GM12878 (cell line): ENCODE measurements at regions not wholly inside any gene's neighbourhood (a gene's known extent, or its start where the extent isn't known, plus 50 kb on each side); places are given as distances from the start of the nearest gene placed in this dataset.

ENCODE experiments used
- CUX1 ChIP-seq: IDR thresholded peaks from 2 replicates; pipeline ENCODE4 v1.6.1; 2012; ENCODE audit warnings: improper control_type of control experiment, low read depth, low read length; ENCODE audit not compliant: insufficient replicate concordance
- EZH2 ChIP-seq: IDR thresholded peaks from 2 replicates; pipeline ENCODE4 v1.6.1; 2012; ENCODE audit warnings: low read depth, mild to moderate bottlenecking, control low read depth, inconsistent platforms, low read length, borderline replicate concordance; ENCODE audit not compliant: control insufficient read depth
- IKZF2 ChIP-seq, 2 experiments: fragments of 450-650 bp; IDR thresholded peaks; 2 replicates each; pipeline ENCODE4 v1.6.1; 2017; ENCODE audit warnings: mild to moderate bottlenecking in 2 of 2, moderate library complexity in 2 of 2
- NBN ChIP-seq: fragments of 450-650 bp; IDR thresholded peaks from 2 replicates; pipeline ENCODE4 v1.6.1; 2016
- NFYA ChIP-seq: IDR thresholded peaks from 2 replicates; pipeline ENCODE4 v1.6.1; 2011; ENCODE audit warnings: low read depth, mild to moderate bottlenecking, low read length, improper control_type of control experiment, borderline replicate concordance
- PAX5 ChIP-seq: IDR thresholded peaks from 2 replicates; pipeline ENCODE4 v1.6.1; 2011; ENCODE audit warnings: low read depth, low read length, borderline replicate concordance
- RBBP5 ChIP-seq: fragments of 200-600 bp; sonication (generic); conservative IDR thresholded peaks from 2 replicates; pipeline ENCODE4 v1.6.1; 2016
- SMAD5 ChIP-seq: IDR thresholded peaks from 2 replicates; pipeline ENCODE4 v1.6.1; 2016; ENCODE audit warnings: antibody characterized with exemption, low read depth
- SUPT20H ChIP-seq: IDR thresholded peaks from 2 replicates; pipeline ENCODE4 v1.6.1; 2011; ENCODE audit warnings: low read depth, mild to moderate bottlenecking, low read length, moderate library complexity, borderline replicate concordance; ENCODE audit not compliant: control insufficient read depth
- WRNIP1 ChIP-seq: IDR thresholded peaks from 2 replicates; pipeline ENCODE4 v1.6.1; 2011; ENCODE audit warnings: low read depth, low read length, improper control_type of control experiment, borderline replicate concordance
- ZSCAN29 ChIP-seq: fragments of 450-650 bp; IDR thresholded peaks from 2 replicates; pipeline ENCODE4 v1.6.1; 2017; ENCODE audit warnings: mild to moderate bottlenecking, moderate library complexity
- ZZZ3 ChIP-seq: IDR thresholded peaks from 2 replicates; pipeline ENCODE4 v1.6.1; 2011; ENCODE audit warnings: low read depth; ENCODE audit not compliant: control insufficient read depth, insufficient read length
- TF ChIP-seq, protein P1 (sequence below): fragments of 150-350 bp; IDR thresholded peaks from 2 replicates; pipeline ENCODE4 v1.6.1; 2014; ENCODE audit warnings: mild to moderate bottlenecking, low read depth, low read length
- TF ChIP-seq, protein P2 (sequence below): fragments of 450-650 bp; IDR thresholded peaks from 2 replicates; pipeline ENCODE4 v1.6.1; 2017; ENCODE audit warnings: borderline replicate concordance
- TF ChIP-seq, protein P3 (sequence below): IDR thresholded peaks from 2 replicates; pipeline ENCODE4 v1.6.1; 2012; ENCODE audit warnings: mild to moderate bottlenecking, low read depth, low read length
- TF ChIP-seq, protein P4 (sequence below): fragments of 450-650 bp; IDR thresholded peaks from 2 replicates; pipeline ENCODE4 v1.6.1; 2017; ENCODE audit warnings: low read depth, mild to moderate bottlenecking, moderate library complexity

DNA sequence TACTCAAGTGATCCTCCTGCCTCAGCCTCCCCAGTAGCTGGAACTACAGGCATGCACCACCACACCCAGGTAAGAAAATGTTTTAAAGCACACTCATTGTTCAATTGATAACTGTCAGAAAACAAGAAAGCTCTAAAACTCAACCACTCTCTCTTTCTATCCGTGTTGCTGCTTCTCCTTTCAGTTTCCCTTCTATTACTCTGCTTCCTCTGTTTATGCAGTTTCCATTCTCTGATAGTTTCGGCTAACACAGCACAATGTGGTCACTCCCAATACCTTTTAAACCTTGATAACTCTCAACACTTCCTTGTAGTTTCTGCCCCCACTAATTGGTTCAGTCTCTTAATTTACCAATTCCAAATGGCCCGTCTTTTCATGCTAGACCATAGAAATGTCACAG lies 59.2 kb upstream of the NR4A3 start (continued):
- TF ChIP-seq, protein P1, sequence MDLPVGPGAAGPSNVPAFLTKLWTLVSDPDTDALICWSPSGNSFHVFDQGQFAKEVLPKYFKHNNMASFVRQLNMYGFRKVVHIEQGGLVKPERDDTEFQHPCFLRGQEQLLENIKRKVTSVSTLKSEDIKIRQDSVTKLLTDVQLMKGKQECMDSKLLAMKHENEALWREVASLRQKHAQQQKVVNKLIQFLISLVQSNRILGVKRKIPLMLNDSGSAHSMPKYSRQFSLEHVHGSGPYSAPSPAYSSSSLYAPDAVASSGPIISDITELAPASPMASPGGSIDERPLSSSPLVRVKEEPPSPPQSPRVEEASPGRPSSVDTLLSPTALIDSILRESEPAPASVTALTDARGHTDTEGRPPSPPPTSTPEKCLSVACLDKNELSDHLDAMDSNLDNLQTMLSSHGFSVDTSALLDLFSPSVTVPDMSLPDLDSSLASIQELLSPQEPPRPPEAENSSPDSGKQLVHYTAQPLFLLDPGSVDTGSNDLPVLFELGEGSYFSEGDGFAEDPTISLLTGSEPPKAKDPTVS = no peak
- TF ChIP-seq, protein P2, sequence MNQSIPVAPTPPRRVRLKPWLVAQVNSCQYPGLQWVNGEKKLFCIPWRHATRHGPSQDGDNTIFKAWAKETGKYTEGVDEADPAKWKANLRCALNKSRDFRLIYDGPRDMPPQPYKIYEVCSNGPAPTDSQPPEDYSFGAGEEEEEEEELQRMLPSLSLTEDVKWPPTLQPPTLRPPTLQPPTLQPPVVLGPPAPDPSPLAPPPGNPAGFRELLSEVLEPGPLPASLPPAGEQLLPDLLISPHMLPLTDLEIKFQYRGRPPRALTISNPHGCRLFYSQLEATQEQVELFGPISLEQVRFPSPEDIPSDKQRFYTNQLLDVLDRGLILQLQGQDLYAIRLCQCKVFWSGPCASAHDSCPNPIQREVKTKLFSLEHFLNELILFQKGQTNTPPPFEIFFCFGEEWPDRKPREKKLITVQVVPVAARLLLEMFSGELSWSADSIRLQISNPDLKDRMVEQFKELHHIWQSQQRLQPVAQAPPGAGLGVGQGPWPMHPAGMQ = no peak
- TF ChIP-seq CUX1 (no peak), NFYA (no peak), PAX5 (no peak), EZH2 (no peak), WRNIP1 (no peak), SUPT20H (no peak), ZZZ3 (no peak), IKZF2 (IDR thresholded peaks at IDR 0.05) (peak; percentile 80 to 85), ZSCAN29 (no peak), NBN (0 out of 2 replicates have a peak, but pooled peaks have one; percentile 59), SMAD5 (no peak), RBBP5 (no peak)
- TF ChIP-seq, protein P3, sequence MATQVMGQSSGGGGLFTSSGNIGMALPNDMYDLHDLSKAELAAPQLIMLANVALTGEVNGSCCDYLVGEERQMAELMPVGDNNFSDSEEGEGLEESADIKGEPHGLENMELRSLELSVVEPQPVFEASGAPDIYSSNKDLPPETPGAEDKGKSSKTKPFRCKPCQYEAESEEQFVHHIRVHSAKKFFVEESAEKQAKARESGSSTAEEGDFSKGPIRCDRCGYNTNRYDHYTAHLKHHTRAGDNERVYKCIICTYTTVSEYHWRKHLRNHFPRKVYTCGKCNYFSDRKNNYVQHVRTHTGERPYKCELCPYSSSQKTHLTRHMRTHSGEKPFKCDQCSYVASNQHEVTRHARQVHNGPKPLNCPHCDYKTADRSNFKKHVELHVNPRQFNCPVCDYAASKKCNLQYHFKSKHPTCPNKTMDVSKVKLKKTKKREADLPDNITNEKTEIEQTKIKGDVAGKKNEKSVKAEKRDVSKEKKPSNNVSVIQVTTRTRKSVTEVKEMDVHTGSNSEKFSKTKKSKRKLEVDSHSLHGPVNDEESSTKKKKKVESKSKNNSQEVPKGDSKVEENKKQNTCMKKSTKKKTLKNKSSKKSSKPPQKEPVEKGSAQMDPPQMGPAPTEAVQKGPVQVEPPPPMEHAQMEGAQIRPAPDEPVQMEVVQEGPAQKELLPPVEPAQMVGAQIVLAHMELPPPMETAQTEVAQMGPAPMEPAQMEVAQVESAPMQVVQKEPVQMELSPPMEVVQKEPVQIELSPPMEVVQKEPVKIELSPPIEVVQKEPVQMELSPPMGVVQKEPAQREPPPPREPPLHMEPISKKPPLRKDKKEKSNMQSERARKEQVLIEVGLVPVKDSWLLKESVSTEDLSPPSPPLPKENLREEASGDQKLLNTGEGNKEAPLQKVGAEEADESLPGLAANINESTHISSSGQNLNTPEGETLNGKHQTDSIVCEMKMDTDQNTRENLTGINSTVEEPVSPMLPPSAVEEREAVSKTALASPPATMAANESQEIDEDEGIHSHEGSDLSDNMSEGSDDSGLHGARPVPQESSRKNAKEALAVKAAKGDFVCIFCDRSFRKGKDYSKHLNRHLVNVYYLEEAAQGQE = no peak
- TF ChIP-seq, protein P4, sequence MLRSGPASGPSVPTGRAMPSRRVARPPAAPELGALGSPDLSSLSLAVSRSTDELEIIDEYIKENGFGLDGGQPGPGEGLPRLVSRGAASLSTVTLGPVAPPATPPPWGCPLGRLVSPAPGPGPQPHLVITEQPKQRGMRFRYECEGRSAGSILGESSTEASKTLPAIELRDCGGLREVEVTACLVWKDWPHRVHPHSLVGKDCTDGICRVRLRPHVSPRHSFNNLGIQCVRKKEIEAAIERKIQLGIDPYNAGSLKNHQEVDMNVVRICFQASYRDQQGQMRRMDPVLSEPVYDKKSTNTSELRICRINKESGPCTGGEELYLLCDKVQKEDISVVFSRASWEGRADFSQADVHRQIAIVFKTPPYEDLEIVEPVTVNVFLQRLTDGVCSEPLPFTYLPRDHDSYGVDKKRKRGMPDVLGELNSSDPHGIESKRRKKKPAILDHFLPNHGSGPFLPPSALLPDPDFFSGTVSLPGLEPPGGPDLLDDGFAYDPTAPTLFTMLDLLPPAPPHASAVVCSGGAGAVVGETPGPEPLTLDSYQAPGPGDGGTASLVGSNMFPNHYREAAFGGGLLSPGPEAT = peak; percentile 64; the same call in 1 of the 2 replicates
